Tibial nerve (tissue), 4 donors: ENCODE measurements at regions not wholly inside any gene's neighbourhood (a gene's known extent, or its start where the extent isn't known, plus 50 kb on each side); places are given as distances from the start of the nearest gene placed in this dataset.

Experiments
- CTCF ChIP-seq, 5 experiments: fragments of 200-600 bp in 3 of 5; fragments of 450-650 bp in 2 of 5; sonication (generic) in 3 of 5; IDR thresholded peaks; one replicate each; pipeline ENCODE4 v1.5.1; 2016 to 2019; ENCODE audit warnings: antibody characterized with exemption in 5 of 5, mild to moderate bottlenecking in 3 of 5, moderate library complexity in 2 of 5
- EP300 ChIP-seq, 2 donors: sonication (generic); formaldehyde crosslinking; IDR thresholded peaks; one replicate each; pipeline ENCODE4 v1.6.1; 2017; ENCODE audit warnings: antibody characterized with exemption in 2 of 2, mild to moderate bottlenecking in 1 of 2
- POLR2A ChIP-seq, 2 donors: fragments of 450-650 bp; IDR thresholded peaks; one replicate each; pipeline ENCODE4 v1.6.1; 2017; ENCODE audit warnings: antibody characterized with exemption in 2 of 2, mild to moderate bottlenecking in 2 of 2, moderate library complexity in 2 of 2

GRCh38 chr6:117130125-117130524 is 135.2 kb upstream of the VGLL2 start:
- TF ChIP-seq CTCF (IDR thresholded peaks at IDR 0.05): no peak
- no peak for TF ChIP-seq EP300 (IDR thresholded peaks at IDR 0.05)
- TF ChIP-seq POLR2A (IDR thresholded peaks at IDR 0.05): no peak
